CD4-positive, alpha-beta T cell treated with Interferon gamma for 1 hour (primary cell): ENCODE measurements at regions not wholly inside any gene's neighbourhood (a gene's known extent, or its start where the extent isn't known, plus 50 kb on each side); places are given as distances from the start of the nearest gene placed in this dataset.
"Not testable (repeated sequence)": the region's sequence is repeated elsewhere in the genome, so short reads cannot be mapped to it uniquely, and the experiment has no call there.

Source experiments
- DNase-seq: peaks from one replicate; pipeline ENCODE4 v3.0.0-alpha.2; 2020

- no peak for DNase-seq
Observed at GRCh38 chr4:36609661-36610060, 328.2 kb downstream of the DTHD1 start.

GRCh38 chr4:36610628-36611027 is 329.2 kb downstream of the DTHD1 start:
- DNase-seq: no peak

GRCh38 chr4:36613142-36613541 is 331.7 kb downstream of the DTHD1 start:
- DNase-seq: not testable (repeated sequence)

GRCh38 chr4:36614011-36614410 is 332.6 kb downstream of the DTHD1 start:
- no peak for DNase-seq

GRCh38 chr4:36618102-36618501 is 336.7 kb downstream of the DTHD1 start:
- no peak for DNase-seq

GRCh38 chr4:36624030-36624429 is 342.6 kb downstream of the DTHD1 start:
- DNase-seq: no peak

GRCh38 chr4:36638273-36638811 is 356.9 kb downstream of the DTHD1 start:
- no peak for DNase-seq

GRCh38 chr4:36640876-36641275 is 359.5 kb downstream of the DTHD1 start:
- DNase-seq: no peak

GRCh38 chr4:36651253-36651652 is 369.8 kb downstream of the DTHD1 start:
- DNase-seq: no peak

GRCh38 chr4:36652857-36653256 is 371.4 kb downstream of the DTHD1 start:
- DNase-seq: no peak

- no peak for DNase-seq
Observed at GRCh38 chr4:36665985-36666527, 384.6 kb downstream of the DTHD1 start.

- no peak for DNase-seq
Observed at GRCh38 chr4:36675436-36675835, 394.0 kb downstream of the DTHD1 start.

- DNase-seq: no peak
Observed at GRCh38 chr4:36676139-36677050, 395.0 kb downstream of the DTHD1 start.

- no peak for DNase-seq
Observed at GRCh38 chr4:36677112-36677511, 395.7 kb downstream of the DTHD1 start.

- no peak for DNase-seq
Observed at GRCh38 chr4:36677874-36678273, 396.5 kb downstream of the DTHD1 start.

- DNase-seq: no peak
Observed at GRCh38 chr4:36687681-36688080, 406.3 kb downstream of the DTHD1 start.

GRCh38 chr4:36692586-36692985 is 411.2 kb downstream of the DTHD1 start:
- no peak for DNase-seq

- no peak for DNase-seq
Observed at GRCh38 chr4:36702245-36702644, 420.8 kb downstream of the DTHD1 start.

GRCh38 chr4:36704289-36704688 is 422.9 kb downstream of the DTHD1 start:
- DNase-seq: no peak

- DNase-seq: no peak
Observed at GRCh38 chr4:36709991-36710390, 428.6 kb downstream of the DTHD1 start.

GRCh38 chr4:36712013-36712412 is 430.6 kb downstream of the DTHD1 start:
- no peak for DNase-seq

GRCh38 chr4:36716874-36717273 is 435.5 kb downstream of the DTHD1 start:
- DNase-seq: no peak

- no peak for DNase-seq
Observed at GRCh38 chr4:36719425-36719824, 438.0 kb downstream of the DTHD1 start.

- no peak for DNase-seq
Observed at GRCh38 chr4:36722986-36723385, 441.6 kb downstream of the DTHD1 start.
